Endothelial cell of umbilical vein (primary cell): ENCODE measurements at regions not wholly inside any gene's neighbourhood (a gene's known extent, or its start where the extent isn't known, plus 50 kb on each side); places are given as distances from the start of the nearest gene placed in this dataset.

ENCODE experiments used
- BruUV-seq: library from RNA; stranded (reverse); fragments of 400-500 nt; replicated peaks from 2 replicates; lab custom pipeline; 2021; lab: Mats Ljungman, UMichigan
- CTCF ChIA-PET: fragments of 300-600, 350-600 bp; sonication (Branson Sonifier 250); formaldehyde crosslinking; loops from one replicate; lab custom pipeline; 2021; ENCODE audit warnings: antibody characterized with exemption, inconsistent platforms; lab: Charles Lee
- POLR2A ChIA-PET: fragments of 300-600, 350-600 bp; sonication (Branson Sonifier 250); formaldehyde crosslinking; loops from one replicate; lab custom pipeline; 2021; ENCODE audit warnings: antibody characterized with exemption, inconsistent platforms; lab: Charles Lee
- DNase-seq: peaks from one replicate; pipeline ENCODE4 v3.0.0-alpha.2; 2011; ENCODE audit warnings: low read depth, low spot score
- FAIRE-seq: peaks from 2 replicates; lab custom pipeline; 2011; peaks lifted over from hg19 to GRCh38; lab: Jason Lieb, UNC
- H2AFZ ChIP-seq: 2 replicates; pipeline ENCODE4 v1.6.0; 2012; ENCODE audit warnings: low read depth, low read length, control low read depth, inconsistent platforms
- H3K27ac ChIP-seq: 2 replicates; pipeline ENCODE4 v1.5.1; 2011; ENCODE audit warnings: low read depth, mild to moderate bottlenecking, control low read depth, low read length, moderate library complexity; ENCODE audit not compliant: insufficient read depth
- H3K27me3 ChIP-seq, 2 experiments: 2 replicates each; pipeline versions ENCODE4 v1.6.0 to v1.6.1; 2011; ENCODE audit warnings: low read length in 2 of 2, mixed read lengths in 1 of 2; ENCODE audit not compliant: control insufficient read depth in 2 of 2, insufficient read depth in 2 of 2
- H3K36me3 ChIP-seq, 2 experiments: 2 replicates in 1 of 2; 3 replicates in 1 of 2; pipeline ENCODE4 v1.5.1; 2011; ENCODE audit warnings: low read length in 2 of 2, mild to moderate bottlenecking in 1 of 2, moderate library complexity in 1 of 2; ENCODE audit not compliant: control insufficient read depth in 2 of 2, insufficient read depth in 2 of 2; ENCODE audit errors: extremely low read depth in 1 of 2
- H3K4me1 ChIP-seq: 3 replicates; pipeline ENCODE4 v1.5.1; 2011; ENCODE audit warnings: mild to moderate bottlenecking, low read length; ENCODE audit not compliant: control insufficient read depth, insufficient read depth; ENCODE audit errors: extremely low read depth
- H3K4me2 ChIP-seq: 2 replicates; pipeline ENCODE4 v1.6.1; 2011; ENCODE audit warnings: low read length, control low read depth, mixed read lengths; ENCODE audit not compliant: insufficient read depth
- H3K4me3 ChIP-seq, 3 experiments: fragments of 200-600 bp in 1 of 3; sonication (generic), shearing (Covaris generic) in 1 of 3; replicated peaks in 1 of 3; 2 replicates each; pipeline ENCODE4 v1.5.1; 2011 to 2016; ENCODE audit warnings: control low read depth in 3 of 3, low read length in 3 of 3, mild to moderate bottlenecking in 2 of 3, inconsistent platforms in 1 of 3, low read depth in 1 of 3, moderate library complexity in 1 of 3; ENCODE audit not compliant: insufficient read depth in 1 of 3
- H3K79me2 ChIP-seq: 2 replicates; pipeline ENCODE4 v1.6.0; 2012; ENCODE audit warnings: low read length, inconsistent platforms; ENCODE audit not compliant: control insufficient read depth, insufficient read depth
- H3K9ac ChIP-seq: replicated peaks from 2 replicates; pipeline ENCODE3; 2011; ENCODE audit warnings: low read length, control low read depth; ENCODE audit not compliant: insufficient read depth; ENCODE audit errors: extremely low read depth
- H3K9me1 ChIP-seq: replicated peaks from 3 replicates; pipeline ENCODE4 v1.6.0; 2011; ENCODE audit warnings: mild to moderate bottlenecking, low read length; ENCODE audit not compliant: control insufficient read depth, insufficient read depth; ENCODE audit errors: extremely low read depth
- H3K9me3 ChIP-seq: replicated peaks from 2 replicates; pipeline ENCODE4 v1.5.1; 2012; ENCODE audit warnings: low read length, inconsistent platforms; ENCODE audit not compliant: control insufficient read depth, insufficient read depth
- H4K20me1 ChIP-seq: replicated peaks from 2 replicates; pipeline ENCODE3; 2011; ENCODE audit warnings: mild to moderate bottlenecking, low read length; ENCODE audit not compliant: control insufficient read depth, insufficient read depth; ENCODE audit errors: extremely low read depth
- CTCF ChIP-seq, 2 donors: IDR thresholded peaks; 1 replicate in 1 of 2; 2 replicates in 1 of 2; pipeline ENCODE4 v1.5.1; 2011; ENCODE audit warnings: low read length in 2 of 2, mild to moderate bottlenecking in 2 of 2, moderate library complexity in 2 of 2, control low read depth in 1 of 2, inconsistent platforms in 1 of 2, low read depth in 1 of 2; ENCODE audit not compliant: insufficient read depth in 1 of 2; ENCODE audit errors: extremely low read depth in 1 of 2
- EZH2 ChIP-seq: IDR thresholded peaks from 2 replicates; pipeline ENCODE4 v1.6.1; 2012; ENCODE audit warnings: borderline replicate concordance, low read depth, mild to moderate bottlenecking, moderate library complexity, low read length, inconsistent platforms; ENCODE audit not compliant: severe bottlenecking
- FOS ChIP-seq: IDR thresholded peaks from 2 replicates; pipeline ENCODE4 v1.6.1; 2011; ENCODE audit warnings: mild to moderate bottlenecking, low read length, moderate library complexity, borderline replicate concordance; ENCODE audit not compliant: insufficient read depth
- GATA2 ChIP-seq: IDR thresholded peaks from 2 replicates; pipeline ENCODE4 v1.7.0; 2011; ENCODE audit warnings: low read depth, mild to moderate bottlenecking, moderate library complexity, mixed read lengths, low read length; ENCODE audit not compliant: insufficient read length, insufficient read depth
- JUN ChIP-seq: IDR thresholded peaks from 2 replicates; pipeline ENCODE4 v1.6.1; 2011; ENCODE audit warnings: borderline replicate concordance, low read depth; ENCODE audit not compliant: insufficient read length, insufficient read depth
- MAX ChIP-seq: IDR thresholded peaks from 2 replicates; pipeline ENCODE4 v1.6.1; 2011; ENCODE audit not compliant: insufficient read depth, insufficient read length
- MYC ChIP-seq: IDR thresholded peaks from one replicate; pipeline ENCODE4 v1.6.1; 2011; ENCODE audit warnings: mild to moderate bottlenecking, low read depth, low read length
- POLR2A ChIP-seq: IDR thresholded peaks from 2 replicates; pipeline ENCODE4 v1.6.1; 2012; ENCODE audit warnings: low read depth, mild to moderate bottlenecking, control low read depth, low read length
- POLR2AphosphoS5 ChIP-seq: IDR thresholded peaks from 2 replicates; pipeline ENCODE4 v1.6.1; 2012; ENCODE audit warnings: low read depth, mild to moderate bottlenecking, control low read depth, low read length, moderate library complexity; ENCODE audit not compliant: insufficient read depth
- dilution Hi-C: fragments of 300-500 bp; cut with MboI; formaldehyde crosslinking; loops from one replicate; pipeline ENCODE4 v1.15.0; 2019; ENCODE audit warnings: low sequenced_read_pairs; ENCODE audit not compliant: extremely low pct_ligation_motif_present
- intact Hi-C: fragments of 100-400 bp; cut with micrococcal nuclease; formaldehyde crosslinking; loops from one replicate; pipeline ENCODE4 v1.10.0; 2022

- ChIA-PET CTCF (no interaction called here), POLR2A (no interaction called here)
- Histone ChIP-seq H4K20me1 (no peaks in the 10 kb centered on the region), H3K4me1 (no peaks in the 10 kb centered on the region), H3K4me2 (no peak overlapping the region), H3K36me3 (no peaks in the 10 kb centered on the region), H3K9me1 (no peaks in the 10 kb centered on the region), H3K27me3 (no peaks in the 10 kb centered on the region), H3K79me2 (no peaks in the 10 kb centered on the region), H3K27ac (no peak overlapping the region), H3K9ac (no peak overlapping the region), H3K9me3 (peaks cover 3% of the 10 kb centered on the region), H2AFZ (no peak overlapping the region), H3K4me3 (no peak overlapping the region)
- intact Hi-C loops: no loop called here
- TF ChIP-seq MAX (no peak), JUN (no peak), GATA2 (no peak), EZH2 (no peak), POLR2AphosphoS5 (no peak), CTCF (IDR thresholded peaks at IDR 0.05; ENCODE audit: extremely low read depth in 1 of 2, insufficient read depth in 1 of 2, low read depth in 1 of 2, low read length in 2 of 2) (no peak), MYC (no peak), POLR2A (no peak), FOS (no peak)
- DNase-seq: no peak
- no peak for FAIRE-seq
- dilution Hi-C loops: no loop called here
- no TSS peak for BruUV-seq
Observed at GRCh38 chr4:179698321-179698720, 2256.1 kb upstream of the AGA start.
